ENCODE measurements at regions not wholly inside any gene's neighbourhood (a gene's known extent, or its start where the extent isn't known, plus 50 kb on each side); places are given as distances from the start of the nearest gene placed in this dataset.
A peak's percentile ranks its signal among the peaks of the same experiment; 100 is the strongest.

- DNase-seq = no peak
Measured at GRCh38 chr17:53148058-53148457, 674.7 kb upstream of the KIF2B start.

DNA sequence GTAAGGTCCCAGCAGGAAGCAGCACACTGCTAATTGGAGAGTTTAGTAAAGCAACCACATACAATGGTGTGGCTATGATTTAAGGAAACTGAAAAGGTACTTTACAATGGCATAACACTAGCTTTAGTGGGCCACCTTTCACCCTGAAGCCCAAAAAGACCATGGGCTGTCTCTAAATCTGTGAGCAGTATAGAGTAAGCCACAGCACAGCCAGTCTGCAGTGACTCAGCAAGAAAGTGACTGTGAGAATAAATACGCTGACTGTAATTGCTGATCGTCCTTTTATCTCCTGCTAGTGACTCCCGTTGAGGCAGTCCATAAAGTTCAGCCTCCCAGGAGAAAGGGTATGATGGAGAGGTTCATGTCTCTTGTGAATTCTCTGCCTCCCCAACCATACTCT is 679.8 kb upstream of the KIF2B start:
- DNase-seq = no peak

- DNase-seq = no peak
Measured at GRCh38 chr17:53141731-53142130, 681.0 kb upstream of the KIF2B start.

DNA sequence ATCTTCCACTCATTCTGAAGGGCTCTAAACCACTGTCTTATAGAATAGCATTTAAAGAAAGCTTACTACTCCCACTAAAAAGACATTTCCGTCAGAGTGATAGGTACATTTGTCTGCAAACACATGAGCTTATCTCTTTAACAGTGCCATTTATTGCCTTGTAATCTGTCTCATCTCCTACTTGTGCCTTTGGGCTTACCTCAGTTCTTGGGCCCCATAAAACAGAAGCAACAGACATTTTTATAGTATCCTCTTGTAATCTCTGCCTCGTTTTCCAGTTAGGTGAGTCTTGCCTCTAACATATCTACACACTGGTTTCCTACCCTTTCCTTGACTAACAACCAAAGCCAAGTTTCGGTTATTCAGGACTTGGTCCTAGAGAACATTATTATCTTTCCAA is 681.4 kb upstream of the KIF2B start:
- no peak for DNase-seq

DNA sequence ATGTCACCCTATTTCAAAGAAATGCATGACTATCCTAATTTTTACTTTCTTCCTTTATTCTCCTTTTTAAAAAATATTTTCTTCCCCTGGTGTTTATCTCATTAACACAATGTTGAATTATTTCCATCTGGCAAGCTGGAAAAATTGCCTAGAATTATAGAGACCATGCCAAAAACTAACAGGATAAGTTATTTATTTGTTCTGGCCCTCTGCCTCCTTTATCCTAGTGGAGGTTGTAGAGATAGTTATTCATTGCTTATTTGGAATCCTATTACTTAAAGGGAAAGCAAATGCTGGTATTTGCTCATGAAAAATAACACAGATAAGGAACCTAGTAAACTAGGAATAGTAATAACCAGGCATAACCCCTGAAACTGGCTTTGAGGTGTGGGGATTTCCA is 684.9 kb upstream of the KIF2B start:
- no peak for DNase-seq

GRCh38 chr17:53135969-53136368 is 686.8 kb upstream of the KIF2B start:
- DNase-seq = no peak

- no peak for DNase-seq
Measured at GRCh38 chr17:53134548-53134947, 688.2 kb upstream of the KIF2B start.

DNA sequence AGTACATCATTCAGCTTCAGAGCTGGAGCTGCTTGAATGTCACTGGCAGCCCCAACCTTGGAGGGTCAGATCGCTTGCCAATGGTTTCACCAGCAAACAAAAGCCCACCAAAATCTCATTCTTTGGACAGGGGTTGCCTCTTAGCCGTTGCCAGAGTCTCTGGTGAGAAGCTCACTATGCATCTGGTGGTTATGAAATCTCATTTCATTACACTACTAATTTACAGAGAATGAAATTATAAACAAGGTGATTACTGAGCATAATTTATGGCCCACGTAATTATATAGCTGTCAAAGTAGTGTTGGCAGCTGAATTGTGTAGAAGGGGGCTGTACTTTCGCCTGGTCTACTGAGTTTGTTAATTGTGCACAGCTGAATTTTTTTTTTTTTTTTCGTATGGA is 688.9 kb upstream of the KIF2B start:
- DNase-seq = no peak

- DNase-seq = no peak
Measured at GRCh38 chr17:53129863-53130262, 692.9 kb upstream of the KIF2B start.

- DNase-seq = no peak
Measured at GRCh38 chr17:53127331-53127730, 695.4 kb upstream of the KIF2B start.

GRCh38 chr17:53122966-53123365 is 699.8 kb upstream of the KIF2B start:
- no peak for DNase-seq

- DNase-seq = no peak
Measured at GRCh38 chr17:53119773-53120172, 703.0 kb upstream of the KIF2B start.

DNA sequence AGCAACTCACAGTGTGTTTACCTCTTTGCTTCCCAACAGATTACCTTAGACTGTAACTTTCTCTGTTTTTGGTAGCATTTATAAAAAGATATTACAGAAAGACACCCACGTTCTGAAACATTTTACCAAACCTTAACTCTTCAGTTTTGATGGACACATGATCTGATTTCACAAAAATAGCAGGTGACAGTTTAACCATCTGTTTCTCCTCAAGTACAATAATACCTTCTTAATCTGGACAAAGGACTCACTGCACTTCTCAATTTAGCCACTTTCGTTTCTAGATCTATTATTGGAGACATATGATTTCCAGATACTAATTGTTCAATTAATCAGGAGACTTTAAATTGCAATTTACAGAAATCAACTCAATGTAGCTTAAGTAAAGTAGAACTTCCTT is 703.8 kb upstream of the KIF2B start:
- DNase-seq = no peak

- no peak for DNase-seq
Measured at GRCh38 chr17:53106886-53107285, 715.8 kb upstream of the KIF2B start.

DNA sequence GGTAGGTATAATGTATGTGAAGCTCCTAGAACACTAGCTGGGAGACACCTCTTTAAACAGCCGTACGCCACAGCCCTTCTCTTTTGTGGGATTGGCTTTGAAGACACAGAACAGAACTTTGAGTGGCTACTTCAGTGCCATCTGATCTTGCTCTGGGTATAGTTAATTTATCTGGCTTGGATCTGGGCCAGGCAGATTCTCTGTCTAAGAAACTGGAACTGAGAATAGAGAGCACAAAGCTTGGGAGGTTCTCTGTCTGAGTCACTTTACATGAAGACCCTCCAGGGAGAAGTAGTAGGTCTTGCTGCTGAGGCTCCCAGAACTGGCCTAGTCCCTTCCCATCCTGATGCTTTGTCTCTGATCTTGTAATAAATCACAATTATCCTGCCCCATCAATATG is 721.0 kb upstream of the KIF2B start:
- no peak for DNase-seq

- DNase-seq = no peak
Measured at GRCh38 chr17:53100126-53100525, 722.6 kb upstream of the KIF2B start.

DNA sequence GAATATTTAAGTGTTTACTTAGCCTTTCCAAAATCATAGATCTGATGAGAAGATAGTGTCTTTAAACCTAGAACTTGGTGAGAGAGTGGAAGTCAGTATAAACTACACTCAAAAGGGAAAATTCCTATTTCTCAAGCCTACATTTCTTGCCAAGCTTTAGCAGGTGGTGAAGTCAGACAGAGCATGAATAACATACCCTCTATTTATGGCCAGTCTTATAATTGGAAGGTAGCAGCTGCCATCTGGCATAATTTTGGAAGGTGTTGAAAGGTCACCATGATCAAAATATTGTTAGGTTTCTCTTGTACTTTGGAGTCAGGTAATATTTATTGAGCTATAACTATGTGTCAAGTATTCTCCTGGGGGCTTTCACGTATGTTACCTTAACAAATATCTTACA is 729.3 kb upstream of the KIF2B start:
- no peak for DNase-seq

- no peak for DNase-seq
Measured at GRCh38 chr17:53092072-53092471, 730.7 kb upstream of the KIF2B start.

DNA sequence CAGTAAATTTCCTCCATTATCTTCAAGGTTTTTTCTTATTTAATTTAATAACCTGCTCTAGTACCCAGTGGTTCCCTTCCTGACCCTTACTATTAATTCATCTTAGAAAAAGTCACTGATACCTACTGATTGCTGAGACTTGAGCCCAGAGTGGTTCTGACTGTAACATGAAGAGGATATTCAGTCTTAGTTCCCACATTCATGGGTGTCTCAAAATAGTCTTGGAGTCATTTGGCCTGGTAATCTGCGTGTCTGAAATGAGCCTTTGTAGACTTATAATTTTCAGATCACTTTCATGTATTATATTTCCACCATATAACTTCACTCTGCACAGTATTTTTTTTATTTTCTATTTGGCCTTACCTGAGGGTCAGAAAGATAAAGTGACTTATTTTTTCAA is 732.0 kb upstream of the KIF2B start:
- no peak for DNase-seq

DNA sequence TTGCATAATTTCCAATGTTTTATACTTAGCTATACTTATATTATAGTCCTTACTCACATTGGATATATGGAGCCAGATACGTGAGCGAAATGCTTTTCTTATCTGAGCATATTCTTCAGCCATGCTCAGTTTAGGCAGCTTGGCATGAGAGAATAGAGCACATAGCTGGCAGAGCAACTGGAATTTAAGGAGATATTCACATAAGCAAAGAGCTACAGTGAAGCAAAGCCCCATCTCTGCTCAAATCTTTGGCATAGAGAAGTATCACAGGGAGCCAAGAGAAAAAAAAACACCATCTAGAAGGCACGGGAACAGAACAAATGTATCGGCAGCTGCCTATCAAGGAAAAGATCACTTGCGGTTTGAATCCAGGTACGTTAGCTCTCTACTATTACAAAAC is 734.2 kb upstream of the KIF2B start:
- no peak for DNase-seq

DNA sequence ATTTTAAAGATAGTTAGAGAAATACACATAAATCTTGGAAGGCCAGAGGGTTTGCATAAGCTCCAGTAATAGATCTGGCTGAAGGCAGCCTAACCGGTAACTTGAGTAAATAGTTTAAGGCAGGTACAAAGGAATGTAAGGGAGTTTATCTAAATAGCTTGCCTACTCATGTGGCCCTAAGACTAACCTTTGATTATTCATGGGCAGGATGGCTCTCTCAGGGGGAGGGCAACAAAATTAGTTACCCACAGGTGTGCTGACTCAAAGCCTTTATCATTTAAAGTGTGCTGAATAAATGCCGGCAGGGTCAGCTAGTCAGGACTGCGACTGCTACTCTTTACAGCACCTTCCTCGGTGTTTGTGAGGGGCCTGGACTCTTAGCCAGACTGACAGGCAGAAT is 761.3 kb upstream of the KIF2B start:
- no peak for DNase-seq

- DNase-seq = no peak
Measured at GRCh38 chr17:53058031-53058430, 764.7 kb upstream of the KIF2B start.

DNA sequence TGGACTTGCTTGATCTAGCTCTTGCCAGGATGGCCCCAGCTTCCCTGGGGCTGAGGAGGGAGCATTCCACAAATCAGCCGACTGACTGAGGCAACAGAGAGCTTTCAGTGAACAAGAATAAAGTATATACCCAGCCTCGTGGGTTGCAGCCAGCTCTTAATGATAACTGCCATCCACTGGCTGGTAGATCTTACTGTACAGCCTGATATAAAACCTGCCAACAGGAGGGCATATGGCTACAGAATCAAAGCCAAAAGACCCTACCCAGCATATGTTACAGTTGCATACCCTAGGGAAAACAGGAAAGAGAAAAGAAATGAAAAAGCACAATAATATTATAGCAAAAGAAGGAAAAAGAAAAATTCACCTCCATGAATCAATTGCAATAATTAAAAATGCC is 775.9 kb upstream of the KIF2B start:
- no peak for DNase-seq

DNA sequence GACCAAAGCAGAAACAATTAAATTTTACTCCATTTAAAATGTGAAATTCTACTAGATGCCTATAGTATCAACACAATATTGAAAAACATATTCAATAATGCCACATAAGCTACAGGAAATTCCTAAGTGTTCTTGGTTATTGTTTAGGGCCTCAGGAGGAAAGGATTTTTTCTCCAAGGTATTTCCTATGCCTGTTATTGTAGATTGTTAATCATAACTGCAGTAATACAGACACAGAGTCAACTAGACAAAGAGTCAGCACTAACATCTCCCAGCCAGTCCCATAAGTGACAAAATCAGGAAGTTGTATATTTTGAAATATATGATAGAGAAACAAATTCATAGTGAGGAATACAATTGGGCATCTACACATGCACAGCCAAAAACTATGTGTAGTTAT is 782.7 kb upstream of the KIF2B start:
- no peak for DNase-seq

DNA sequence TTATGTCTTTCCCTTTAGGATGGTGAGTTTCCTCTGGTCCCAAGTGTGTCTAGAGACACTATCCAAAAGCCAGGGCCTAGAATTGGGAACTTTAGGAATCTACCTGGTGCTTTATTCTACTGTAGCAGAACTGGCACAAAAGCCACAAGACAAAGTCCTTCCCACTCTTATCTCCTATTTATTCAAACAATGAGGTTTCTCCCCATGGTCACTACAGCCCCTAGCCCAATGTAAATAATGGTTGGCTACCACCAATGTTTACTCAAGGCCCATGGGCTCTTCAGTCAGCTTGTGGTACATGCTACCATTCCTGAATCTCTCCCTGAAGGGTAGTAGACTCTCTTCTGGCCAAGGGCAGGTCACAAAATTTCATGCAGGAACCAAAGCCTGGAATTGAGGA is 789.4 kb upstream of the KIF2B start:
- no peak for DNase-seq

DNA sequence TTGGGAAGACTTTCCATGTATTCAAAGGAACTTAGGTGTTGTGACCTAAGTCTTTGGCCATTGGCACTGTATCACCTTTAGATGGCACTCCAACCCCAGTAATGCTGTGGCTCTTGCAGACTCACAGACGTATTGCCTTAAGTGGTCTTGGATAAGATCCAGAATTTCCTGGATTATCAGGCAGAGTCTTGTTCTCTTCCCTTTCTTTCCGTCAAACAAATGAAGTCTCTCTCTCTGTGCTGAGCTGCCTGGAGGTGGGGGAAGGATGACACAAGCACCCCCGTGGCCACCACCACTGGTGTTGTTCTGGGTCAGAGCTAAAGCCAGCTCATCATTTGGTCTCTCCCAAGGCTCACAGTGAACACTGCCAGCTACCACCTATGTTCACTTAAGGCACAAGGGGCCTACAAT is 789.9 kb upstream of the KIF2B start:
- DNase-seq = peak; percentile 21
